Skin of body (tissue), 1 donor: ENCODE measurements at regions not wholly inside any gene's neighbourhood (a gene's known extent, or its start where the extent isn't known, plus 50 kb on each side); places are given as distances from the start of the nearest gene placed in this dataset.

Experiments used
- DNase-seq: peaks from one replicate; lab custom pipeline; 2025; lab: John Stamatoyannopoulos, UW

DNA sequence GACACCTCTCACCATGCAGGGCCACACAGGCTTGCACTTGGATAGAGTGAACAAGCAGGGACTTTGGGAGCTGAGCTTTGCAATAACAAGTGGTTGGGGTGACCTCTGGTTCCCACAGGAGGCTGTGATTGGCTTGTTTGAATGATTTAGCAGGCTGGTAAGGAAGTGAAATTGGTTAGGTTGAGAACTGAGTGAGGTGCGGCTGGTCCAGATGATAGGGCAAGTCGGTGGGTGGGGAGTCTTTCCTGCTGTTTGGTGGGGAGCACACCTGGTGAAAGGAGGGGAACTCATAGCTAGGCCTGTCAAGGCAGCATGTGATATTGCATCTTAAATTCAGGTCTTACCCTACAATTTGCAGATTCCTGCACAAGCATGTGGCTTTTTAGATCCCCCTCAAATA lies 794.6 kb upstream of the ZNF608 start:
- no peak for DNase-seq

GRCh38 chr5:125549322-125549911 lies 803.0 kb upstream of the ZNF608 start:
- DNase-seq: no peak

- peak; percentile 24 for DNase-seq
Measured at GRCh38 chr5:125550274-125550673, 803.8 kb upstream of the ZNF608 start.

GRCh38 chr5:125551246-125551645 lies 804.8 kb upstream of the ZNF608 start:
- DNase-seq: no peak

GRCh38 chr5:125551797-125552196 lies 805.4 kb upstream of the ZNF608 start:
- no peak for DNase-seq

GRCh38 chr5:125552486-125552885 lies 806.0 kb upstream of the ZNF608 start:
- DNase-seq: no peak

GRCh38 chr5:125554355-125554754 lies 807.9 kb upstream of the ZNF608 start:
- no peak for DNase-seq

DNA sequence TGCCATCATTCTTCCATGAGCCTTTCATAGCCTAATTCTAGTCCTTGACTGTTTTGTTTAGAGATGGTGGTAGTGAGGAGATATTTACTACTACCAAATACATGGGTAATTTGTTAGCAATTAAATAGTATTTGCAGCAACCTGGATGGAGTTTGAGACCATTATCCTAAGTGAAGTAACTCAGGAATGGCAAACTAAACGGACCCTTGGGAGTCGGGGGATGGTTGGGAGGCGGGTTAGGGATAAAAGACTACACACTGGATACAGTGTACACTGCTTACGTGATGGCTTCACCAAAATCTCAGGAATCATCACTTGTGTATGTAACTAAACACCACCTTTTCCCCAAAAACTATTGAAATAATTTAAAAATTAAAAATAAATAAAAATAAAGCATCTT lies 809.2 kb upstream of the ZNF608 start:
- no peak for DNase-seq

DNA sequence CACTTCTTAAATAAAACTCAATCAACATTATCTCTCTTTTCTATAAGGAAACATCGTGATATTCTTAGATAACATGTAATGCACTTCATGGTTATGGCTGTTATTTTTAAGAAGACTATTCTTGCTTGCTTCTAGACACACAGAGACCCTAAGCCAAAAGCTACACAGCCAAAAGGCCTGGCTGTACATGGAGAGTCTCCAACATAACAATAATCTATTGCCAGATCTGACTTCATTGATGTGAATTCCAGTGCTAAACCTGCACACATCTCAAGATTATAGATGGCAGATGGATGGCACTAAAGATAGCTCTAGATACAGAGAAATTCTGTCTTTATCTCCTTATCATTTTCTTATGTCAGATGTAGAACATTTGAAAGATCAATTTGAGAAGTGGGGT lies 811.6 kb upstream of the ZNF608 start:
- DNase-seq: no peak

GRCh38 chr5:125558466-125558865 lies 812.0 kb upstream of the ZNF608 start:
- peak; percentile 5 for DNase-seq

GRCh38 chr5:125559296-125559695 lies 812.9 kb upstream of the ZNF608 start:
- peak; percentile 23 for DNase-seq

DNA sequence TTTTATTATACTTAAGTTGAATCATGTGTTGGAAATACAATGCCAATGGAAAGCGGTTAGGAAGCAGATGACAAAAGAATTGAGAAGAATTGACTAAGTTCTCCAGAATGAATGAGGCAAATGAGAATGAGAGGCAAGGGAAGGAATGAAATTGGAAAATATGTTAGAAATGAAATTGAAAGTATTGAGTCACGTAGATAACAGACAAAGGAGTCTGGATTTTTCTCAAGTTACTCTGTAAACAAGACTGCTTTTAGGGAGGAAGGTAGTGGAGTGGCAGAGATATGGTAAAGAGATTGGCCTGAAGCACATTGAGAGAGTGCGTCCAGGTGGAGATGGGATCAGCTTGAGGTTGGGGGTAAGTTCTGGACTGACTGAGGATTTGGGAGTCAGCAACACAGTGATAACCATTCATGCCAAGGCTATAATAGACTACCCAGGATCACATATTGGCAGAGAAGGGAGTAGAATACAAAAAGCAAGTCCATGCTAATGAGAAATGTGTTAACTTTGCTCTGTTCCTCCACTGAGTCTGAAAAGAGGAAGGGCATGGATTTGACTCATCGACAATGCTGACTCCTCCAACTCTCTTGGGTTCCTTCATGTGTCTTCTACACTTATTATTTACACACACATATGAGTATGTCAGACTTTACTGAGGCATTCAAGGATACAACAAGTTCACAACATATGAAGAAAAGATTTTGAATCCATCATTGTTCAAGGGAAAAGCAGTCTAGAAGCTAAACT lies 814.2 kb upstream of the ZNF608 start:
- no peak for DNase-seq

- no peak for DNase-seq
Measured at GRCh38 chr5:125564317-125564975, 818.0 kb upstream of the ZNF608 start.

- no peak for DNase-seq
Measured at GRCh38 chr5:125574491-125575044, 828.1 kb upstream of the ZNF608 start.

DNA sequence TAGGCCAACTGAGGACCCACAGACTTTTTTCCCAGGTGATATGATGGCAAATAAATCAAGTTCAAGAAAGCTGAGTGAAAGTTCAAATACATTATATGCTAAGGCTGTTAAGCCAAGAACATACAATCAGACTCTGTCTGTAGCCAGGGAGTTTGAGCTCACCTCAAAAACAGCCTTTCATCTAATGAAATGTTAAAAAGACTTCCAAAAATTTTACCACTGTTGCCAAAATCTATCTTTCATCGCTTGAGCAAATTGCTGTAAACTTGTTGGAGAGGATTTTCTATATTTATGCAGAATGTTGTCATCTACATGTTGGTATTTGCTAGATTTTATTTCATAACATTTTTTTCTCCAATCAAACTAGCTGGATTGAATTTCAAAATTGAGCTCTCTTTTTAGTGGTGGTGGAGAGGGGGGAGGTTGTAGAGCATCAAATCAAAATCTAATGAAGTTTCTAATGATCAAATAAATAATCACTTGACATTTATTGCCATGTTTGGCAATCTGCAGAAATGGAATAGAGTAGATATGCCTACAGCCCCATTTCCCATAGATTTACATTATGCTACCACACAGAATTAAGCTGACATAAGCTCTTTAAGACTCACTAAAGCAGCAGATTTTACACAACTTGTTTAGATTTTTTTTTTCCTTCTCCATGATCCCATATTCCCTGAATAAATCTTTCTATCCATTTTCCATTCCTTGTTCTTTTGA lies 828.9 kb upstream of the ZNF608 start:
- DNase-seq: peak; percentile 49

DNA sequence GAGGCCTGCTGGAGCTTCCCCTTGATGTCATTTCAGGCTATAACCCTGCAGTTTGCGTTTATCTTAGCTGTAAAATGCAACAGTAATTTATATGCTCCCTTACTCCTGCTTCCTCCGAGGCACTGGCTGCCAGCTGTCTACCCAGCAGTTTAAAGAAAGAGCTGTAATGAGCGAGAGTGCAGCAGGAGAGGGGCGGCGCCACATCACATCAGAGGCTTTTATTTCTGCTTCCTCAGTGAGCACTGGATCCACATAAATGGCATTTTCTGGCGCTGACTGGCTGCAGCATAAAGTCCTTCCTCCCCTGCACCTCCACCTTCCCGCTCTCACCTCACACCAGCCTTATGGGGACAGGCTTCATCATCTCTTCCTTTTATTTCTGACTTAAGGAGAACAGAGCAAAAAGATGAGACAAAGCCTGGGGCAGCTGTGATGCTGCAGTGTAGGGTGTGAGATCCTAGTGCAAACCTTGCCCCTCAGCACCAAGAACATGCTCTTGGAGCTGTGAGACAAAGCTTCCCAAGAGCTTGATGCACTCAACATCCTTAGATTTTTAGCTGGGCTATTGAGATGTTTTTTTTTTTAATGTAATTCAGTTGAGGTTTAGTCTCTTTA lies 829.6 kb upstream of the ZNF608 start:
- DNase-seq: peak; percentile 53

DNA sequence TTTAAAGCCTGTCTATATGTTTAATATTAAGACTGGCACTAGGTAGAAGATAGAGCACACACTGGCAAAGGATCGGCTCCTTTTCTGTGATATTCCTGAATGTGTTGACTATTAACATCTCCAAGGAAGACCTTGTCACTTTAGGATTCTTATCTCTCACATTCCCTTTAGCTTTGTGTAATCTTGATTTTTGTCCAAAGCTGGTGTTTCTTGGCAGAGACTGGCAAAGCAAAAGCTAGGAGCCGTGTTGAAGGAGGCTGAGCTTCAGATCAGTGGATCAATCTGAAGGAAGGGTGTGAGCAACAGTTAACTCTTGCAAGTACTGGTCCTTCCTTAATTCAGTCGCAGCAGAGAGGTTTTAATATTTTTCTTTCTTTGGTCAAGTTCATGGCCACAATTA lies 830.4 kb upstream of the ZNF608 start:
- DNase-seq: no peak

- no peak for DNase-seq
Measured at GRCh38 chr5:125578551-125578950, 832.1 kb upstream of the ZNF608 start.

DNA sequence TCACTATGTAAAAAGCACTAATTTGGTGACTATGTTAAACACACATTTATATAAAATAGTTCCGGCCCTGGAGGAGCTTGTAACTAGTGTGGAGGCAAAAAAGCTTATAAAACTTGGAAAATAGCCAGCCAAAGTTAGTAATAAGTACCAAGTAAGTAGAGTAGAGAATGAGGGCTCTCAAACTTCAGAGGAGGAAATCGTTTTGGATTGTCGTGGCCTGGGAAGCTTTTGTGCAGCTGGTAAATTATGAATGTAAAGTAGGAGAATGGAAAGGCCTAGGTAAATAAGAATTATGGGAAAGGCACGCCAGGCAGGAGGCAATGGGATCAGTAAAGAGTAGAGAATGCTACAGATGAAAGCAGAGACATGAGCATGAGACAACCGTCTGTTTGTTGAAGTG lies 832.7 kb upstream of the ZNF608 start:
- no peak for DNase-seq

GRCh38 chr5:125581311-125581710 lies 834.9 kb upstream of the ZNF608 start:
- peak; percentile 55 for DNase-seq

DNA sequence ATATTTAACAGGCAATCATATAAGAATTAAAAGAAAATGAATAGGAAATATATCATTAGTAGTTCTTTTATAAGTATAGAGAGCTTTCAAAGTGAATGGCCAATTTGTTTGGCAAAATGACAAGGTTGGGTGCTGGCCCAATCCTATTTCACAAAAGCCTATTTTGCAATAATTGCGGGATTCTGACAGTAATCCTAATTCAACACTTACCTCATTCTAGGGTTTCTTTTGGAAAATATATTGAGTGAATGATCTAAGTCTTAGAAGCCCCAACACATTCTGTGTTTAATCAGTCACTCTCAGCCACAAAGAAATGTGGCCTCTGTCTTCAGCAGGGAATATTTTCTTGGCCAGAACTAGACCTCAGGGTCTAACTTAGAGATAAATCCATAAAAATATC lies 835.9 kb upstream of the ZNF608 start:
- DNase-seq: peak; percentile 48
